GM19240 (cell line): ENCODE measurements at regions not wholly inside any gene's neighbourhood (a gene's known extent, or its start where the extent isn't known, plus 50 kb on each side); places are given as distances from the start of the nearest gene placed in this dataset.

Source experiments
- DNase-seq: peaks from one replicate; pipeline ENCODE4 v3.0.0; 2011; ENCODE audit warnings: low spot score; ENCODE audit not compliant: insufficient read length

DNA sequence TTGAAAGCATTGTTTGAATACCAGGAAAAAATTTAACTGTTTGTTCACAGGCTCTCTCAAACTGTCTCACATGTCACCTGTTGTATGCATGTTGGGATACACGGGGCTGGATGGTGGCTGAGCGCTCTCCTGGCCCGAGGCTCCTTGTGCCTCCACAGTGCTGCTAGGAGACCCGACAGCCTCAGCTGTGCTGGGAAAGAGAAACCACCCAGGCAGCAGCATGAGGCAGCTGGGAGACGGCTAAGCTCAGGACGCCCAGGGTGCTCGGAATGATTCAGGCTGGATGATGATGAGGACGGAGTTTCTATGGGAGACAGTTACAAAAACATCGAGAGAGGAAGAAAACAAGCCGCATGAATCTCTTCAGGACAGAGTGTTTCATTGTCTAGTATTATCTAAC is 278.0 kb upstream of the CDH4 start:
- DNase-seq = no peak

GRCh38 chr20:60974441-60974945 is 277.6 kb upstream of the CDH4 start:
- no peak for DNase-seq

DNA sequence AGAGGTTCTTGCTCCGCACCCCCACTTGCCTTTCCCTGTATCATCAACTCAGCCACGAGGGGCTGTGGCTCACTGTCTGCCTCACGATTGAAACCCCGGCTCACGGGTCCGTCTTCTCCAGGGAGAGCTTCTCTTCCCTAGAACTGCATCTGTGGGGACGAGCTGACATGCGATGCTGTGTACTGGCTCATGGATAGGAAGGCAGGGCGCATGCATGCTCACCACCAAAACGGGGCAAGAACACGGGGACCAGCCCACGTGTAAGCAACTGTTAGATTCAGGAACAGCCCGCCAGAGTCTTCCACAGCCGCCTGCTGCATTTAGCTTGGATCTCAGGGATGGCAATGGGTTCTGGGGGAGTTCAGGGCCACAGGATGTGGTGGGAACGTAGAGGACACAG is 275.9 kb upstream of the CDH4 start:
- no peak for DNase-seq

- DNase-seq = no peak
Observed at GRCh38 chr20:60976913-60977312, 275.1 kb upstream of the CDH4 start.

GRCh38 chr20:60977901-60978300 is 274.2 kb upstream of the CDH4 start:
- DNase-seq = no peak

GRCh38 chr20:60984666-60985065 is 267.4 kb upstream of the CDH4 start:
- DNase-seq = no peak

DNA sequence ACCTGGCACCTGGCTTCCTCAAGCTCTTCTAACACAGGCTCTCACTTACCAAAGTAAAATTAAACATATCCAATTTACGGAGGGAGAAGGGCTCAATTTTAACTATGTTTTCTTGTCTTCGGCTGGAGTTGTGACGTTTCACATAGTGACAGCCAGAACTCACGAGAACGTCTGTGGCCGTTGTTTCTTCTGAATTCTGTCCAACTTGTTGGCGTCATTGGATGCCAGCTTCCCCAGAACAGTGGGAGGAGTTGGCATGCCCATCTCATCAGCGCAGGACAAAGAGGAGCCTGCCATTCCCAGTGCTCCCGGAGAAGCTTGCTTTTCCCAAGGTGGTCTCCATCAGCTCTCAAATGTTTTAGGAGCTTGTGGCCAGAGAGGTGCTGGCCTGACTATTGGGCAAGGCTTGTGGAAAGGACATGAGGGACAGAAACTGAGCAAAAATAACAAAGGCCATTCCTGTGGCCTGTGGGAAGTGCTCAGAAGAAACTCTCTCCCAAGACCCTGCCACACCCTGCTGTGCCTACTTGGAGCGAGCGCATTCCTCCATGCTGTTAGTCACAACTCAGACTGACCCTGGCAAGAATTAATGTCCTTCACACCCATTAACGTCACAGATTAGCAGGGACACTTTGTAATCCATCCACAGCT is 265.4 kb upstream of the CDH4 start:
- no peak for DNase-seq

GRCh38 chr20:60990061-60990460 is 262.0 kb upstream of the CDH4 start:
- DNase-seq = no peak

- DNase-seq = no peak
Observed at GRCh38 chr20:60990643-60991042, 261.4 kb upstream of the CDH4 start.

DNA sequence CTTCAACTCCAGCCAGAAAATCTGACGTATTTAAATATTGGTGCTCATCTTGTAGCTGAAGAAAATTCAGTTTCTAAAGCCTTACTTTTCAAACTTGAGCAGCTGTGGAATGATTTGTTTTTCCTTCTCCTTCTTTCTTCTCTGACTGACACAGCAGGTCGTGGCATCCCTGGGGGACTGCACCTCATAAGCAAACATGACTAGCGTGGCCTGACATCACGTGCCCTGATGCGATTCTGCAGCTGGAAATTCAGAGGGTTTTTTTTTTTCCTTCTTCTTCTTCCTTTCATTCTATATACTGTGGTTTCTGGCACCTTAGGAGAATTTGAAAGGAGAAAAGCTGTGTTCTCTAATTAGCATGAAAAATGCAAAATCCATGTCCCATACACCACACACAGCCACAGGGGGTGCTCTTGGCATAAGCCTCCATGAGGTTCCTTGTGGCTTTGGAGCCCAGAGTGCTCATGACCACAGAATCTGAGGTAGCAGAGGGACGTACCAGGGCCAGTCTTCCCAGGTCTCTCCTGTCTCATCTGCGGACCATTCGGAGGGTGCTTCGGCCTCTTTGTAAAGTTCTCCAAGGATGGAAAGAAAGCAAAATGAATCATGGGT is 258.5 kb upstream of the CDH4 start:
- DNase-seq = no peak

GRCh38 chr20:60999250-60999649 is 252.8 kb upstream of the CDH4 start:
- no peak for DNase-seq

DNA sequence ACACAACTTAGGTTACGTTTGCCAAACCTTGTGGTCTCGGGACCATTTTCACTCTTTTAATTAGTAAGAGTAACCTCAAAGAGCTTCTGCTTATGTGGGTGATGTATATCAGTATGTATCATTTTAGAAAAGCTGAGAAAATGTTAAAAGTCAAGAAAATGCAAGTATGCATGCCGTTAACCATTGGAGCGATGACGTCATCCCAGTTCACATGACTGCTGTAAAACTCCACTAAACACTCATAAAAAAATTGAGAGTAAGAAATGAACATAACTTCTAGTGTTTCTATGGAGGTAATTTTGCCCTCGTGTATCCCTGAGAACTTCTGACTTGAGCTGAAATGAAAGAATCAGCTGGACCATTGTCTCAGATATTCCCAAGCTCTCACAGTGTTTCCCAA is 250.0 kb upstream of the CDH4 start:
- no peak for DNase-seq

- no peak for DNase-seq
Observed at GRCh38 chr20:61014491-61014890, 237.6 kb upstream of the CDH4 start.

- DNase-seq = no peak
Observed at GRCh38 chr20:61015602-61016001, 236.5 kb upstream of the CDH4 start.

DNA sequence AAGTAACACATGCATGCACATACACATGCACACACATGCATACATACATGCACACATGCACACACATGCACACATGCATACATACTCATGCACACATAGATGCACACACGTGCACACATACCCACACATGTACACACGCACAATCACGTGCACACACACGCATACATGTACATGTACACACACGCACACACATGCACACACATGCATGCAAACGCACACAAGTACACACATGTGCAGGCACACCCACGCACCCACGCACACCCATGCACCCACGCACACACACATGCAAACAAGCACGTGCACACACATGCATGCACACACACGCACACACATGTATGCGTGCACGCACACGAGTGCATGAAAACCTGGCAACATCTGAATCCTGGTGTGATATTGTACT is 232.7 kb upstream of the CDH4 start:
- no peak for DNase-seq

GRCh38 chr20:61023612-61024011 is 228.4 kb upstream of the CDH4 start:
- DNase-seq = no peak

GRCh38 chr20:61024390-61024789 is 227.7 kb upstream of the CDH4 start:
- DNase-seq = no peak

DNA sequence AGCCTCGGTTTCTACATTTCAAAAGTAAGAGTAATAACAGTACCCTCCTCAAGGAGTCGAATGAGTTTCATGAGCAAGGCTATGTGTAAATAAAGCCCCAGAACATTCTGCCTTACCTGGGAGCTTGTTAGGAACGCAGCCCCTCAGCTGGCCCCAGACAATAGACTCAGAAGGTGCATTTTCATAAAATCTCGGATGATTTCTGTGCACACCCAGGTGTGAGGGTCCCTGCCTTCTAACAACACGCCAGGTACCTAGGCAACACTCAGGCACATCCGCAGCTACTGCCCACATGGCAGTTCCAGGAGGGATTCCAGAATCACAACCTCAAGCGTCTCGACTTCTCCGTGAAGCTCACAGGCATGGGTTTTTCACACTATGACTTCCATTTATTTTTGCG is 226.5 kb upstream of the CDH4 start:
- DNase-seq = no peak

- DNase-seq = no peak
Observed at GRCh38 chr20:61026173-61026572, 225.9 kb upstream of the CDH4 start.

DNA sequence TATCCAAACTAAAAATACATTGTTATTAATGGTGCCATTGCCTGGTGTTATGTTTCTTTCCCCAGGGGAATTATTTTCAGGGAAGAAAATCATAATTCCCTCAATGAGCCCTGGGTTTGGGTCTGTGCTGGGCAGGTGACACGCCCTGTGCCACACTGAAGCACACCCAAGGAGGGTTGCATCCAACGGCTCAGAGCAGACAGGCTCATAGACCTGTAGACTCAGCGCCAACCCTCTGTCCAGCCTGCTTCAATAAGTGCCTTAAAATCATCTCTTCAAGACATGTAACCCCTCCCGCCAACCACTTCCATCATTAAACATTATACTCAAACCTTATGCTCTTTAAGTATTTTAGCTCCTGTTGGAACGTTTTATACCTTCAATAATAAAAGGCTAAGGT is 225.3 kb upstream of the CDH4 start:
- no peak for DNase-seq

- DNase-seq = no peak
Observed at GRCh38 chr20:61027218-61027617, 224.8 kb upstream of the CDH4 start.

DNA sequence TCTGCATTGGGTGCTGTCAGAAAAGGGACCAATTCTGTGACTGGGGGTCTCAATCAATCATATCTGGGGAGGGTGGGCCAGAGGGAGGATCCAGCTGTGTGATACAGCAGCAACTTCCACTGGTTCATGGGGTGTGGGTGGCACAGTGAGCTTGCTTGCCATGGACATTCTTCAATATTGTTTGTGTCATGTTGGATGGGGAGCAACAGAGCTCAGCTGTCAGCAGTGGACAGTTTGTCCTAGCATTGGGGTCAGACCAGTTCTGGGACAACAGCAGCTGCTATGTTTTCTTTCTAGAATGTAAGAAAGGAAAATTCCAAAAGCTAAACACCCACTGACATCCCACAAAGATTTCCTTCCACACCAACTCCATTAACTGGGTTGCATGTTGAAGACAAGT is 221.9 kb upstream of the CDH4 start:
- no peak for DNase-seq

GRCh38 chr20:61031101-61031830 is 220.8 kb upstream of the CDH4 start:
- DNase-seq = no peak
